HCT116 (cell line): ENCODE measurements at regions not wholly inside any gene's neighbourhood (a gene's known extent, or its start where the extent isn't known, plus 50 kb on each side); places are given as distances from the start of the nearest gene placed in this dataset.

Source experiments
- CTCF ChIP-seq, 3 experiments: fragments of 200-600 bp in 1 of 3; sonication (generic) in 1 of 3; IDR thresholded peaks in 2 of 3; conservative IDR thresholded peaks in 1 of 3; 2 replicates each; pipeline ENCODE4 v1.5.1; 2012 to 2017; ENCODE audit warnings: low read depth in 2 of 3, low read length in 2 of 3, antibody characterized with exemption in 1 of 3, borderline replicate concordance in 1 of 3, control low read depth in 1 of 3, mild to moderate bottlenecking in 1 of 3, mixed read lengths in 1 of 3, mixed run types in 1 of 3, moderate library complexity in 1 of 3; ENCODE audit not compliant: insufficient read depth in 1 of 3
- EGR1 ChIP-seq: IDR thresholded peaks from 2 replicates; pipeline ENCODE4 v1.6.1; 2012; ENCODE audit warnings: low read depth
- POLR2AphosphoS5 ChIP-seq: IDR thresholded peaks from 2 replicates; pipeline ENCODE4 v1.6.1; 2011; ENCODE audit warnings: mild to moderate bottlenecking, low read depth, low read length, moderate library complexity
- SIN3A ChIP-seq: IDR thresholded peaks from 2 replicates; pipeline ENCODE4 v1.6.1; 2012; ENCODE audit warnings: low read depth
- YY1 ChIP-seq: IDR thresholded peaks from 2 replicates; pipeline ENCODE4 v1.6.1; 2011; ENCODE audit warnings: low read length, low read depth, moderate library complexity, mild to moderate bottlenecking; ENCODE audit not compliant: insufficient replicate concordance; ENCODE audit errors: extremely low read depth
- TF ChIP-seq, protein P1 (sequence below): IDR thresholded peaks from 2 replicates; pipeline ENCODE4 v1.6.1; 2012

- TF ChIP-seq SIN3A (no peak), CTCF (IDR thresholded peaks at IDR 0.05 in 2 of 3, conservative IDR thresholded peaks at IDR 0.05 in 1 of 3; ENCODE audit: borderline replicate concordance in 1 of 3, insufficient read depth in 1 of 3, low read depth in 2 of 3, low read length in 2 of 3) (no peak), EGR1 (no peak), POLR2AphosphoS5 (no peak), YY1 (no peak)
- TF ChIP-seq, protein P1, sequence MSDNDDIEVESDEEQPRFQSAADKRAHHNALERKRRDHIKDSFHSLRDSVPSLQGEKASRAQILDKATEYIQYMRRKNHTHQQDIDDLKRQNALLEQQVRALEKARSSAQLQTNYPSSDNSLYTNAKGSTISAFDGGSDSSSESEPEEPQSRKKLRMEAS = no peak
Measured at GRCh38 chr1:185487936-185488335, 170.9 kb upstream of the IVNS1ABP start.
